Fibroblast of pulmonary artery (primary cell): ENCODE measurements at regions not wholly inside any gene's neighbourhood (a gene's known extent, or its start where the extent isn't known, plus 50 kb on each side); places are given as distances from the start of the nearest gene placed in this dataset.

Experiments
- DNase-seq: peaks from one replicate; pipeline ENCODE4 v3.0.0-alpha.2; 2010; ENCODE audit warnings: low read depth
- H3K4me3 ChIP-seq: replicated peaks from 2 replicates; pipeline ENCODE4 v1.5.1; 2011; ENCODE audit warnings: low read depth, mild to moderate bottlenecking, control low read depth, low read length, moderate library complexity
- TF ChIP-seq, protein P1 (sequence below): IDR thresholded peaks from 2 replicates; pipeline ENCODE4 v1.5.1; 2011; ENCODE audit warnings: mild to moderate bottlenecking, control low read depth, low read length, inconsistent platforms; ENCODE audit errors: missing control alignments

DNA sequence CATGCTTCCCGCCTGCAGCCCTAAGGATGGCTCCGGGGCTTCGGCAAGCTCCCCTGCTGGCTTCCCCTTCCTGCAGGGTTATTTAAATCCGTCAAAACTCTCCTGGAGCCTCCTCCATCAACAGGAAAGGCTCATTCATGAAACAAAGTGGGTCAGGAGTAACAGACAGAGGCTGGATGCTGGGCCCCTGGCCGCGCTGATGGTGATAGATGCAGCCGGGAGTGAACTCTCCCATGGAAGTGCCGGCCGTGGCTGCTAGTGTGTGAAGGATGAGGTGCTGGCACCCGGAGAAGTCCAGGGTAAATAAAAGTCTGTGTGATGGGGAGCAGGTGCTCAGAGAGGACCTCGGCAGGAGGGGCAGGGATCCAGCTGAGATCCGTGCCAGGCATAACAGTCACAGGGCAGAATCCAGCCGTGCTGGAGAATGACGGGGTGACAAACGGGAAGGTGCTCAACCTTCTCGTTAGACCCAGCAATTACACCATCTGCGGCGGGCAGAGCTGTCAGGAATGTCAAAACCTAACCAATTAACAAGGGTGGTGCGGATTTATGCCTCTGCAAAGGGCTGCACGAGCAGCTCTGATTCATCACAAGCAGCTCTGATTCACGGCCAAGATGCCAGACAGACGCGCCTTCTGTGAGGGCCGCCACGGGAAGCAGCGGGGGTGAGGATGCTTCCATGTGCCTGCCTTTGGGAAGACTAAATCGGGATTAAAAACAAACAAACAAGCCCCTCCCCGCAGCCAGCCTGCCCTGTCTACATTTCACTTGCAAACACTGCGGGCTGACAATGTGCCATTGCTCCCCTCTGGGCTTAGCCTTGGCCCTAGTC lies 55.6 kb downstream of the SYNE3 start:
- DNase-seq: peak; percentile 44
- H3K4me3 ChIP-seq: no peak overlapping the region
- TF ChIP-seq, protein P1, sequence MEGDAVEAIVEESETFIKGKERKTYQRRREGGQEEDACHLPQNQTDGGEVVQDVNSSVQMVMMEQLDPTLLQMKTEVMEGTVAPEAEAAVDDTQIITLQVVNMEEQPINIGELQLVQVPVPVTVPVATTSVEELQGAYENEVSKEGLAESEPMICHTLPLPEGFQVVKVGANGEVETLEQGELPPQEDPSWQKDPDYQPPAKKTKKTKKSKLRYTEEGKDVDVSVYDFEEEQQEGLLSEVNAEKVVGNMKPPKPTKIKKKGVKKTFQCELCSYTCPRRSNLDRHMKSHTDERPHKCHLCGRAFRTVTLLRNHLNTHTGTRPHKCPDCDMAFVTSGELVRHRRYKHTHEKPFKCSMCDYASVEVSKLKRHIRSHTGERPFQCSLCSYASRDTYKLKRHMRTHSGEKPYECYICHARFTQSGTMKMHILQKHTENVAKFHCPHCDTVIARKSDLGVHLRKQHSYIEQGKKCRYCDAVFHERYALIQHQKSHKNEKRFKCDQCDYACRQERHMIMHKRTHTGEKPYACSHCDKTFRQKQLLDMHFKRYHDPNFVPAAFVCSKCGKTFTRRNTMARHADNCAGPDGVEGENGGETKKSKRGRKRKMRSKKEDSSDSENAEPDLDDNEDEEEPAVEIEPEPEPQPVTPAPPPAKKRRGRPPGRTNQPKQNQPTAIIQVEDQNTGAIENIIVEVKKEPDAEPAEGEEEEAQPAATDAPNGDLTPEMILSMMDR: no peak

DNA sequence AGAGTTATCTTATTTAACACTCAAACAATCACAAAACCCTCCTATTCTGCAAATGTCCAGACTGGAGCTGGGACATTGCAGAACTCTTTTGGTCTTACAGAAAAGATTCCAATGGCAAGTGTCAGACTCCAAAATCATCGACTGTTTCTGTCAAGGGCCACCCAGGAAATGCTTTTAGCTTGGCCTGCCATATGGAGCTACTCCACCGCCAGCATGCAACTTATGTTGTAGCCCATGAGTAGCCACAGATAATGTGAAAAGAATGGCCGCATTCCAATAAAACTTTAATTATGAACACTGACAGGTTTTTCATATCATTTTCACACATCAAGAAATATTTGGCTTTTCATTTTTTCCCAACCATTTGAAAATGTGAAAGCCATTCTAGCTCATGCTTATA lies 57.5 kb downstream of the SYNE3 start:
- H3K4me3 ChIP-seq: no peak overlapping the region
- DNase-seq: no peak
- TF ChIP-seq, protein P1: no peak

DNA sequence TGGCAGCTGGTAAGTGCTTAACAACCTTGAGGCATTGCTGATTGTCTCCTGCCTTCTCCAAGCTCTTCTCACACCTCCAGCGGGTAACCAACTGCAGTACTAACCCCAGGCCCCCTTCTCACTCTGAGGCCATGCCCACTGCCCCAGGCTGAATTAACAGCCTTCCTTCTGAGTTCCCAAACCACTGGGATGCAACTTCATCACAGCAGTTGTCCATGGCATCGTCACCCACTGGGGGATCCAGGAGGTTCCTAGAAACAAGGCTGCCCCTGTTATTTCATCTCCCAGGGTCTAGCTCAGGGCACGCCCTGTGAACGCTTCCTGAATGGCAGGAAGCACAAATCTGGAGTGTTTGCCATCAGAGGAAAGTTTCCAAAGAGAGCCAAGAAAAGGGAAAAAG lies 58.0 kb downstream of the SYNE3 start:
- DNase-seq: no peak
- no peak overlapping the region for H3K4me3 ChIP-seq
- TF ChIP-seq, protein P1: no peak

GRCh38 chr14:95456281-95456680 lies 60.2 kb downstream of the SYNE3 start:
- TF ChIP-seq, protein P1: no peak
- no peak overlapping the region for H3K4me3 ChIP-seq
- DNase-seq: no peak

- no peak for DNase-seq
- TF ChIP-seq, protein P1: no peak
- H3K4me3 ChIP-seq: no peak overlapping the region
Measured at GRCh38 chr14:95455246-95455645, 61.2 kb downstream of the SYNE3 start.

DNA sequence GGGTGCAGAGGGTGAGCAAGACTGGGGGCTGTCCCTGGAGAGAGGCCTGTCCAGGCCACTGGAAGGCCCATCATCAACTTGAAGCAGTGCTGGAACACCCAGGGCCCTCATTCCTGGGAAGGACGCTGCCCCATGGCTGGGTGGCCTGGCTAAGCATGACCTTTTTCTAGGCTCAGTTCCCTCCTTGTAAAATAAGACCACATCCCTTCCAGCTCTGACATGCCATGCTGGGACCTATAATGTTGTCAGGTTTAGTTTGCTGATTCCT lies 62.8 kb downstream of the SYNE3 start:
- TF ChIP-seq, protein P1: no peak
- DNase-seq: no peak
- H3K4me3 ChIP-seq: no peak overlapping the region
